Caco-2 (cell line): ENCODE measurements at regions not wholly inside any gene's neighbourhood (a gene's known extent, or its start where the extent isn't known, plus 50 kb on each side); places are given as distances from the start of the nearest gene placed in this dataset.

ENCODE experiments used
- BruUV-seq: library from RNA; stranded (reverse); fragments of 400-500 nt; replicated peaks from 2 replicates; lab custom pipeline; 2021; lab: Mats Ljungman, UMichigan
- CTCF ChIA-PET: fragments of 300-600 bp; sonication (Branson Sonifier 250); formaldehyde crosslinking; loops from one replicate; lab custom pipeline; 2022; ENCODE audit warnings: antibody characterized with exemption; lab: Charles Lee
- POLR2A ChIA-PET: fragments of 300-600 bp; sonication (Branson Sonifier 250); formaldehyde crosslinking; loops from one replicate; lab custom pipeline; 2022; ENCODE audit warnings: antibody characterized with exemption; lab: Charles Lee
- DNase-seq, 2 experiments: peaks; one replicate each; pipeline versions ENCODE4 v3.0.0 to v3.0.0-alpha.2; 2020 to 2022
- H3K27me3 ChIP-seq: replicated peaks from 2 replicates; pipeline ENCODE4 v1.6.0; 2011; ENCODE audit warnings: low read length; ENCODE audit not compliant: control insufficient read depth, insufficient read depth
- H3K36me3 ChIP-seq: 2 replicates; pipeline ENCODE4 v1.5.1; 2011; ENCODE audit warnings: low read length; ENCODE audit not compliant: control insufficient read depth, insufficient read depth
- H3K4me1 ChIP-seq: fragments of 250-450 bp; sonication (Bioruptor Pico); 2 replicates; pipeline ENCODE4 v1.5.1; 2020; ENCODE audit warnings: mild to moderate bottlenecking
- H3K4me3 ChIP-seq: 2 replicates; pipeline ENCODE4 v1.5.1; 2011; ENCODE audit warnings: low read depth, mild to moderate bottlenecking, control low read depth, low read length
- H3K9me3 ChIP-seq: fragments of 250-450 bp; sonication (Bioruptor Pico); 2 replicates; pipeline ENCODE4 v1.5.1; 2020; ENCODE audit warnings: mild to moderate bottlenecking, moderate library complexity
- H3K27ac Mint-ChIP-seq: one replicate; pipeline ENCODE4 v1.8.0; 2022; ENCODE audit warnings: mixed read lengths; ENCODE audit not compliant: unreplicated experiment
- H3K27me3 Mint-ChIP-seq: one replicate; pipeline ENCODE4 v1.8.0; 2022; ENCODE audit warnings: mixed read lengths; ENCODE audit not compliant: insufficient read depth, unreplicated experiment
- H3K36me3 Mint-ChIP-seq: one replicate; pipeline ENCODE4 v1.8.0; 2022; ENCODE audit warnings: mild to moderate bottlenecking, mixed read lengths; ENCODE audit not compliant: insufficient read depth, unreplicated experiment
- H3K4me1 Mint-ChIP-seq: one replicate; pipeline ENCODE4 v1.8.0; 2022; ENCODE audit warnings: low read depth, mixed read lengths; ENCODE audit not compliant: unreplicated experiment
- H3K4me3 Mint-ChIP-seq: one replicate; pipeline ENCODE4 v1.8.0; 2022; ENCODE audit warnings: mild to moderate bottlenecking, moderate library complexity, mixed read lengths; ENCODE audit not compliant: unreplicated experiment
- H3K9me3 Mint-ChIP-seq: one replicate; pipeline ENCODE4 v1.8.0; 2022; ENCODE audit warnings: mixed read lengths; ENCODE audit not compliant: unreplicated experiment
- intact Hi-C: fragments of 100-400 bp; cut with micrococcal nuclease; formaldehyde crosslinking; loops from one replicate; pipeline ENCODE4 v1.10.0; 2022; ENCODE audit not compliant: unreplicated experiment
- TF ChIP-seq, protein P1 (sequence below), 2 experiments: fragments of 200-600 bp in 1 of 2; IDR thresholded peaks; 1 replicate in 1 of 2; 2 replicates in 1 of 2; pipeline versions ENCODE4 v1.5.1 to v1.8.0; 2011 to 2022; ENCODE audit warnings: antibody characterized with exemption in 1 of 2, control low read depth in 1 of 2, inconsistent platforms in 1 of 2, low read depth in 1 of 2, low read length in 1 of 2, mild to moderate bottlenecking in 1 of 2, moderate library complexity in 1 of 2; ENCODE audit not compliant: insufficient read depth in 1 of 2, severe bottlenecking in 1 of 2, unreplicated experiment in 1 of 2

DNA sequence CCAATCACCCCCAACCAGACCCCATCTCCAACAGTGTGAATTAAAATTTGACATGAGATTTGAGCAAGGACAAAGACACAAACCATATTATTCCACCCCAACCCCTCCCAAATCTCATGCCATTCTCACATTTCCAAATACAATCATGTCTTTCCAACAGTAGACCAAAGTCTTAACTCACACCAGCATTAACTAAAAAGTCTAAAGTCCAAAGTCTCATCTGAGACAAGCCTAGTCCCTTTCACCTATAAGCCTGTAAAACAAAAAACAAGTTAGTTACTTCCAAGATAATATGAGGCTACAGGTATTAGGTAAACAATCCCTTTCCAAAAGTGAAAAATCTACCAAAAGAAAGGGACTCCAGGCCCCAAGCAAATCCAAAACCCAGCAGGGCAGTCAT lies 140.6 kb upstream of the NR4A3 start:
- POLR2A ChIA-PET = no interaction called here
- TF ChIP-seq, protein P1, sequence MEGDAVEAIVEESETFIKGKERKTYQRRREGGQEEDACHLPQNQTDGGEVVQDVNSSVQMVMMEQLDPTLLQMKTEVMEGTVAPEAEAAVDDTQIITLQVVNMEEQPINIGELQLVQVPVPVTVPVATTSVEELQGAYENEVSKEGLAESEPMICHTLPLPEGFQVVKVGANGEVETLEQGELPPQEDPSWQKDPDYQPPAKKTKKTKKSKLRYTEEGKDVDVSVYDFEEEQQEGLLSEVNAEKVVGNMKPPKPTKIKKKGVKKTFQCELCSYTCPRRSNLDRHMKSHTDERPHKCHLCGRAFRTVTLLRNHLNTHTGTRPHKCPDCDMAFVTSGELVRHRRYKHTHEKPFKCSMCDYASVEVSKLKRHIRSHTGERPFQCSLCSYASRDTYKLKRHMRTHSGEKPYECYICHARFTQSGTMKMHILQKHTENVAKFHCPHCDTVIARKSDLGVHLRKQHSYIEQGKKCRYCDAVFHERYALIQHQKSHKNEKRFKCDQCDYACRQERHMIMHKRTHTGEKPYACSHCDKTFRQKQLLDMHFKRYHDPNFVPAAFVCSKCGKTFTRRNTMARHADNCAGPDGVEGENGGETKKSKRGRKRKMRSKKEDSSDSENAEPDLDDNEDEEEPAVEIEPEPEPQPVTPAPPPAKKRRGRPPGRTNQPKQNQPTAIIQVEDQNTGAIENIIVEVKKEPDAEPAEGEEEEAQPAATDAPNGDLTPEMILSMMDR (IDR thresholded peaks at IDR 0.05; ENCODE audit: insufficient read depth in 1 of 2, low read depth in 1 of 2, low read length in 1 of 2, severe bottlenecking in 1 of 2, unreplicated experiment in 1 of 2) = no peak
- DNase-seq = no peak
- H3K27ac Mint-ChIP-seq = no peak overlapping the region
- CTCF ChIA-PET = no interaction called here
- peaks cover under 1% of the 10 kb centered on the region for H3K9me3 Mint-ChIP-seq
- peaks cover 2% of the 10 kb centered on the region for H3K27me3 Mint-ChIP-seq
- H3K9me3 ChIP-seq = peaks cover 1% of the 10 kb centered on the region; the same call in 1 of the 2 replicates
- no peaks in the 10 kb centered on the region for H3K4me1 Mint-ChIP-seq
- intact Hi-C loops = loop anchor here (10.0 kb wide), 1 partner anchor 56 kb away; no protein-coding TSS in a partner anchor
- no peaks in the 10 kb centered on the region for H3K4me1 ChIP-seq
- no peak overlapping the region for H3K4me3 ChIP-seq
- BruUV-seq = no TSS peak
- no peaks in the 10 kb centered on the region for H3K36me3 ChIP-seq
- no peaks in the 10 kb centered on the region for H3K27me3 ChIP-seq
- H3K36me3 Mint-ChIP-seq = no peaks in the 10 kb centered on the region
- no peak overlapping the region for H3K4me3 Mint-ChIP-seq

DNA sequence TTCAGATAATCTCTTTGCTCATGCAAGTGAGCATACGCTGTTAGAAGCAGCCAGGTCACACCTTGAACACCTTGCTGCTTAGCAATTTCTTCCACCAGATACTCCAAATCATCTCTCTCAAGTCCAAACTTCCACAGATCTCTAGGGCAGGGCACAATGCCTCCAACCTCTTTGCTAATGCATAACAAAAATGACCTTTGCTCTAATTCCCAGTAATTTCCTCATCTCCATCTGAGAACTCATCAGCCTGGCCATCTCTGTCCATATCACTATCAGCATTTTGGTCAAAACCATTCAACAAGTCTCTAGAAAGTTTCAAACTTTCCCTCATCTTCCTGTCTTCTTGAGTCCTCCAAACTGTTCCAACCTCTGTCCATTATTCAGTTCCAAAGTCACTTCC lies 139.3 kb upstream of the NR4A3 start:
- H3K9me3 ChIP-seq = no peaks in the 10 kb centered on the region
- no peak overlapping the region for H3K4me3 ChIP-seq
- no peak for DNase-seq
- Mint-ChIP-seq H3K27ac (no peak overlapping the region), H3K4me3 (no peak overlapping the region), H3K9me3 (no peaks in the 10 kb centered on the region), H3K4me1 (no peaks in the 10 kb centered on the region), H3K36me3 (no peaks in the 10 kb centered on the region), H3K27me3 (peaks cover 3% of the 10 kb centered on the region)
- CTCF ChIA-PET = no interaction called here
- no peaks in the 10 kb centered on the region for H3K4me1 ChIP-seq
- no peaks in the 10 kb centered on the region for H3K36me3 ChIP-seq
- POLR2A ChIA-PET = no interaction called here
- intact Hi-C loops = loop anchor here (10.0 kb wide), 1 partner anchor 58 kb away; no protein-coding TSS in a partner anchor
- H3K27me3 ChIP-seq = no peaks in the 10 kb centered on the region
- BruUV-seq = no TSS peak
- TF ChIP-seq, protein P1 (IDR thresholded peaks at IDR 0.05; ENCODE audit: insufficient read depth in 1 of 2, low read depth in 1 of 2, low read length in 1 of 2, severe bottlenecking in 1 of 2, unreplicated experiment in 1 of 2) = no peak

DNA sequence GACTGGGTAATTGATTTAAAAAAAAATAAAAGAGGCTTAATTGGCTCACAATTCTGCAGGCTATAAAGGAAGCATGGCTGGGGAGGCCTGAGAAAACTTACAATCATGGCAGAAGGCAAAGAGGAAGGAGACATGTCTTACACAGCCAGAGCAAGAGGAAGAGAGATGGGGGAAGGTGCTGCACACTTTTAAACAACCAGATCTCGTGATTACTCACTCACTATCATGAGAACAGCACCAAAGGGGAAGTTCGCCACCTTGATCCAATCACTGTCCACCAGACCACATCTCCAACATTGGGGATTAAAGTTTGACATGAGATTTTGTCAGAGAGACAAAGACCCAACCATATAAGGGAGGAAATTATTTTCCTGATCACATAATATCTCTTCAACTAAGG lies 138.8 kb upstream of the NR4A3 start:
- ChIA-PET POLR2A (no interaction called here), CTCF (no interaction called here)
- Histone ChIP-seq H3K9me3 (no peaks in the 10 kb centered on the region), H3K4me3 (no peak overlapping the region), H3K36me3 (no peaks in the 10 kb centered on the region), H3K27me3 (no peaks in the 10 kb centered on the region), H3K4me1 (no peaks in the 10 kb centered on the region)
- TF ChIP-seq, protein P1 (IDR thresholded peaks at IDR 0.05; ENCODE audit: insufficient read depth in 1 of 2, low read depth in 1 of 2, low read length in 1 of 2, severe bottlenecking in 1 of 2, unreplicated experiment in 1 of 2) = no peak
- H3K27ac Mint-ChIP-seq = no peak overlapping the region
- H3K27me3 Mint-ChIP-seq = peaks cover 3% of the 10 kb centered on the region
- no peaks in the 10 kb centered on the region for H3K36me3 Mint-ChIP-seq
- no peaks in the 10 kb centered on the region for H3K4me1 Mint-ChIP-seq
- no peak for DNase-seq
- H3K4me3 Mint-ChIP-seq = no peak overlapping the region
- intact Hi-C loops = loop anchor here (10.0 kb wide), 1 partner anchor 58 kb away; no protein-coding TSS in a partner anchor
- H3K9me3 Mint-ChIP-seq = no peaks in the 10 kb centered on the region
- BruUV-seq = no TSS peak
